ENCODE measurements at regions not wholly inside any gene's neighbourhood (a gene's known extent, or its start where the extent isn't known, plus 50 kb on each side); places are given as distances from the start of the nearest gene placed in this dataset.
"Not testable (repeated sequence)": the region's sequence is repeated elsewhere in the genome, so short reads cannot be mapped to it uniquely, and the experiment has no call there.

GRCh38 chr6:144434308-144434990 lies 149.3 kb downstream of the UTRN start:
- H3K4me1 ChIP-seq (ENCODE audit: control insufficient read depth, insufficient read depth, low read length, poor library complexity, severe bottlenecking) = peaks cover 3% of the 10 kb centered on the region
- H3K4me3 ChIP-seq (ENCODE audit: extremely low read depth, insufficient read depth, low read length, poor library complexity, severe bottlenecking) = no peak overlapping the region
- no peaks in the 10 kb centered on the region for H3K9me3 ChIP-seq (ENCODE audit: control insufficient read depth, low read length)
- H3K27ac ChIP-seq (ENCODE audit: low read depth, low read length, severe bottlenecking) = peak overlapping the region; percentile 41
- WGBS, 2 experiments (ENCODE audit: insufficient coverage in 2 of 2) = 92 to 100% methylated on average over 4 of the region's 6 CpGs
- H3K36me3 ChIP-seq (ENCODE audit: control insufficient read depth, insufficient read depth, low read length) = peaks cover 57% of the 10 kb centered on the region

- Histone ChIP-seq H3K27ac (ENCODE audit: low read depth, low read length, severe bottlenecking) (no peak overlapping the region), H3K9me3 (ENCODE audit: control insufficient read depth, low read length) (peaks cover 10% of the 10 kb centered on the region), H3K4me3 (ENCODE audit: extremely low read depth, insufficient read depth, low read length, poor library complexity, severe bottlenecking) (no peak overlapping the region), H3K4me1 (ENCODE audit: control insufficient read depth, insufficient read depth, low read length, poor library complexity, severe bottlenecking) (peaks cover 3% of the 10 kb centered on the region), H3K36me3 (ENCODE audit: control insufficient read depth, insufficient read depth, low read length) (peaks cover 66% of the 10 kb centered on the region)
- 84 to 96% methylated on average over 2 to 5 of the region's 5 CpGs for WGBS, 2 experiments (ENCODE audit: insufficient coverage in 2 of 2)
These were observed 150.7 kb downstream of the UTRN start for GRCh38 chr6:144435602-144436426.

GRCh38 chr6:144437105-144437504 lies 152.0 kb downstream of the UTRN start:
- Histone ChIP-seq H3K27ac (ENCODE audit: low read depth, low read length, severe bottlenecking) (no peak overlapping the region), H3K4me3 (ENCODE audit: extremely low read depth, insufficient read depth, low read length, poor library complexity, severe bottlenecking) (no peak overlapping the region), H3K9me3 (ENCODE audit: control insufficient read depth, low read length) (peaks cover 17% of the 10 kb centered on the region), H3K4me1 (ENCODE audit: control insufficient read depth, insufficient read depth, low read length, poor library complexity, severe bottlenecking) (peaks cover 3% of the 10 kb centered on the region), H3K36me3 (ENCODE audit: control insufficient read depth, insufficient read depth, low read length) (peaks cover 68% of the 10 kb centered on the region)
- WGBS, 2 experiments (ENCODE audit: insufficient coverage in 2 of 2) = 91 to 100% methylated on average over 3 to 4 of the region's 4 CpGs

GRCh38 chr6:144438103-144438502 lies 153.0 kb downstream of the UTRN start:
- no peak overlapping the region for H3K27ac ChIP-seq (ENCODE audit: low read depth, low read length, severe bottlenecking)
- peaks cover 17% of the 10 kb centered on the region for H3K9me3 ChIP-seq (ENCODE audit: control insufficient read depth, low read length)
- 82 to 88% methylated on average over 1 of the region's 1 CpG for WGBS, 2 experiments (ENCODE audit: insufficient coverage in 2 of 2)
- H3K4me3 ChIP-seq (ENCODE audit: extremely low read depth, insufficient read depth, low read length, poor library complexity, severe bottlenecking) = no peak overlapping the region
- H3K36me3 ChIP-seq (ENCODE audit: control insufficient read depth, insufficient read depth, low read length) = peaks cover 73% of the 10 kb centered on the region
- peaks cover 3% of the 10 kb centered on the region for H3K4me1 ChIP-seq (ENCODE audit: control insufficient read depth, insufficient read depth, low read length, poor library complexity, severe bottlenecking)

- H3K4me3 ChIP-seq (ENCODE audit: extremely low read depth, insufficient read depth, low read length, poor library complexity, severe bottlenecking) = no peak overlapping the region
- H3K27ac ChIP-seq (ENCODE audit: low read depth, low read length, severe bottlenecking) = no peak overlapping the region
- peaks cover 3% of the 10 kb centered on the region for H3K4me1 ChIP-seq (ENCODE audit: control insufficient read depth, insufficient read depth, low read length, poor library complexity, severe bottlenecking)
- WGBS, 2 experiments (ENCODE audit: insufficient coverage in 2 of 2) = 81 to 87% methylated on average over 3 to 4 of the region's 4 CpGs
- H3K9me3 ChIP-seq (ENCODE audit: control insufficient read depth, low read length) = peaks cover 17% of the 10 kb centered on the region
- peaks cover 74% of the 10 kb centered on the region for H3K36me3 ChIP-seq (ENCODE audit: control insufficient read depth, insufficient read depth, low read length)
These were observed 153.9 kb downstream of the UTRN start for GRCh38 chr6:144439016-144439415.

GRCh38 chr6:144441801-144442200 lies 156.7 kb downstream of the UTRN start:
- not testable (repeated sequence) for H3K27ac ChIP-seq (ENCODE audit: low read depth, low read length, severe bottlenecking); H3K4me1 ChIP-seq (ENCODE audit: control insufficient read depth, insufficient read depth, low read length, poor library complexity, severe bottlenecking); H3K4me3 ChIP-seq (ENCODE audit: extremely low read depth, insufficient read depth, low read length, poor library complexity, severe bottlenecking)
- peaks cover 78% of the 10 kb centered on the region for H3K36me3 ChIP-seq (ENCODE audit: control insufficient read depth, insufficient read depth, low read length)
- peaks cover 17% of the 10 kb centered on the region for H3K9me3 ChIP-seq (ENCODE audit: control insufficient read depth, low read length)
- WGBS, 2 experiments (ENCODE audit: insufficient coverage in 2 of 2) = 81 to 100% methylated on average over 2 of the region's 3 CpGs

GRCh38 chr6:144443157-144443556 lies 158.0 kb downstream of the UTRN start:
- 80 to 100% methylated on average over 1 of the region's 2 CpGs for WGBS, 2 experiments (ENCODE audit: insufficient coverage in 2 of 2)
- Histone ChIP-seq H3K36me3 (ENCODE audit: control insufficient read depth, insufficient read depth, low read length) (peaks cover 72% of the 10 kb centered on the region), H3K4me1 (ENCODE audit: control insufficient read depth, insufficient read depth, low read length, poor library complexity, severe bottlenecking) (no peaks in the 10 kb centered on the region), H3K4me3 (ENCODE audit: extremely low read depth, insufficient read depth, low read length, poor library complexity, severe bottlenecking) (no peak overlapping the region), H3K27ac (ENCODE audit: low read depth, low read length, severe bottlenecking) (no peak overlapping the region), H3K9me3 (ENCODE audit: control insufficient read depth, low read length) (peaks cover 17% of the 10 kb centered on the region)

GRCh38 chr6:144447472-144447871 lies 162.3 kb downstream of the UTRN start:
- H3K9me3 ChIP-seq (ENCODE audit: control insufficient read depth, low read length) = no peaks in the 10 kb centered on the region
- no peak overlapping the region for H3K27ac ChIP-seq (ENCODE audit: low read depth, low read length, severe bottlenecking)
- H3K36me3 ChIP-seq (ENCODE audit: control insufficient read depth, insufficient read depth, low read length) = peaks cover 61% of the 10 kb centered on the region
- H3K4me3 ChIP-seq (ENCODE audit: extremely low read depth, insufficient read depth, low read length, poor library complexity, severe bottlenecking) = no peak overlapping the region
- no peaks in the 10 kb centered on the region for H3K4me1 ChIP-seq (ENCODE audit: control insufficient read depth, insufficient read depth, low read length, poor library complexity, severe bottlenecking)
- WGBS, 2 experiments (ENCODE audit: insufficient coverage in 2 of 2) = 100% methylated on average over 1 of the region's 1 CpG; no CpG with 5 or more reads in 1 of the 2 experiments

GRCh38 chr6:144449218-144449617 lies 164.1 kb downstream of the UTRN start:
- no peaks in the 10 kb centered on the region for H3K4me1 ChIP-seq (ENCODE audit: control insufficient read depth, insufficient read depth, low read length, poor library complexity, severe bottlenecking)
- H3K4me3 ChIP-seq (ENCODE audit: extremely low read depth, insufficient read depth, low read length, poor library complexity, severe bottlenecking) = no peak overlapping the region
- peaks cover 51% of the 10 kb centered on the region for H3K36me3 ChIP-seq (ENCODE audit: control insufficient read depth, insufficient read depth, low read length)
- no peaks in the 10 kb centered on the region for H3K9me3 ChIP-seq (ENCODE audit: control insufficient read depth, low read length)
- H3K27ac ChIP-seq (ENCODE audit: low read depth, low read length, severe bottlenecking) = no peak overlapping the region
- WGBS, 2 experiments (ENCODE audit: insufficient coverage in 2 of 2) = 93 to 100% methylated on average over 5 of the region's 7 CpGs

- WGBS, 2 experiments (ENCODE audit: insufficient coverage in 2 of 2) = 89 to 91% methylated on average over 7 to 8 of the region's 8 CpGs
- no peak overlapping the region for H3K4me3 ChIP-seq (ENCODE audit: extremely low read depth, insufficient read depth, low read length, poor library complexity, severe bottlenecking)
- no peaks in the 10 kb centered on the region for H3K4me1 ChIP-seq (ENCODE audit: control insufficient read depth, insufficient read depth, low read length, poor library complexity, severe bottlenecking)
- peaks cover 50% of the 10 kb centered on the region for H3K36me3 ChIP-seq (ENCODE audit: control insufficient read depth, insufficient read depth, low read length)
- H3K9me3 ChIP-seq (ENCODE audit: control insufficient read depth, low read length) = no peaks in the 10 kb centered on the region
- H3K27ac ChIP-seq (ENCODE audit: low read depth, low read length, severe bottlenecking) = no peak overlapping the region
These were observed 164.9 kb downstream of the UTRN start for GRCh38 chr6:144449911-144450597.
